Mesendoderm (in vitro differentiated cells): ENCODE measurements at regions not wholly inside any gene's neighbourhood (a gene's known extent, or its start where the extent isn't known, plus 50 kb on each side); places are given as distances from the start of the nearest gene placed in this dataset.

Experiments
- DNase-seq: peaks from one replicate; pipeline ENCODE4 v3.0.0; 2013
- H2AK5ac ChIP-seq: 2 replicates; pipeline ENCODE4 v1.6.1; 2013; ENCODE audit warnings: low read length, inconsistent platforms
- H2BK120ac ChIP-seq: 2 replicates; pipeline ENCODE4 v1.6.1; 2013; ENCODE audit warnings: low read depth, mild to moderate bottlenecking, low read length, moderate library complexity, mixed read lengths
- H2BK15ac ChIP-seq: replicated peaks from 2 replicates; pipeline ENCODE4 v1.6.1; 2013; ENCODE audit warnings: low read depth, mild to moderate bottlenecking, moderate library complexity
- H2BK5ac ChIP-seq: 2 replicates; pipeline ENCODE4 v1.6.1; 2013; ENCODE audit warnings: low read length, inconsistent platforms
- H3K18ac ChIP-seq: 2 replicates; pipeline ENCODE4 v1.6.1; 2013; ENCODE audit warnings: mild to moderate bottlenecking, low read length, mixed read lengths
- H3K23ac ChIP-seq: one replicate; pipeline ENCODE4 v1.6.1; 2013; ENCODE audit warnings: low read length
- H3K27ac ChIP-seq: 2 replicates; pipeline ENCODE4 v1.5.1; 2013; ENCODE audit warnings: low read depth, mild to moderate bottlenecking, inconsistent platforms, low read length, moderate library complexity
- H3K27me3 ChIP-seq: 2 replicates; pipeline ENCODE4 v1.6.1; 2013; ENCODE audit warnings: low read length, control low read depth, mild to moderate bottlenecking, inconsistent platforms; ENCODE audit not compliant: insufficient read depth, poor library complexity
- H3K36me3 ChIP-seq: 2 replicates; pipeline ENCODE4 v1.6.1; 2013; ENCODE audit warnings: low read length, inconsistent platforms; ENCODE audit not compliant: control insufficient read depth, insufficient read depth
- H3K4ac ChIP-seq: one replicate; pipeline ENCODE4 v1.6.1; 2013; ENCODE audit warnings: low read depth, mild to moderate bottlenecking, low read length, moderate library complexity
- H3K4me1 ChIP-seq: 2 replicates; pipeline ENCODE4 v1.6.1; 2013; ENCODE audit warnings: low read depth, low read length, inconsistent platforms; ENCODE audit not compliant: control insufficient read depth
- H3K4me2 ChIP-seq: 2 replicates; pipeline ENCODE4 v1.6.1; 2013; ENCODE audit warnings: low read length
- H3K4me3 ChIP-seq: 2 replicates; pipeline ENCODE4 v1.5.1; 2013; ENCODE audit warnings: mild to moderate bottlenecking, low read length
- H3K56ac ChIP-seq: one replicate; pipeline ENCODE4 v1.6.1; 2013; ENCODE audit warnings: low read length
- H3K79me1 ChIP-seq: 2 replicates; pipeline ENCODE4 v1.6.1; 2013; ENCODE audit warnings: low read length, inconsistent platforms
- H3K79me2 ChIP-seq: 2 replicates; pipeline ENCODE4 v1.6.1; 2013; ENCODE audit warnings: mild to moderate bottlenecking, low read length; ENCODE audit not compliant: control insufficient read depth, insufficient read depth
- H3K9ac ChIP-seq: 2 replicates; pipeline ENCODE4 v1.6.1; 2013; ENCODE audit warnings: low read length, inconsistent platforms
- H4K5ac ChIP-seq: one replicate; pipeline ENCODE4 v1.6.1; 2013; ENCODE audit warnings: low read length
- H4K8ac ChIP-seq: one replicate; pipeline ENCODE4 v1.6.1; 2013; ENCODE audit warnings: low read depth, mild to moderate bottlenecking, control low read depth, low read length, moderate library complexity
- WGBS: extraction: QIAGEN DNeasy Blood & Tissue Kit; methylation state at CpG from one replicate; pipeline ENCODE4 v1.1.7; 2013; ENCODE audit warnings: low lambda C conversion rate, missing lambda C conversion rate; ENCODE audit not compliant: insufficient coverage; ENCODE audit errors: extremely low coverage; 5-methylcytosine and 5-hydroxymethylcytosine counted together

- no peaks in the 10 kb centered on the region for H3K79me1 ChIP-seq
- no peak overlapping the region for H3K23ac ChIP-seq
- no peak overlapping the region for H2BK120ac ChIP-seq
- no peak overlapping the region for H2BK15ac ChIP-seq
- no peak overlapping the region for H3K18ac ChIP-seq
- H2BK5ac ChIP-seq, result no peak overlapping the region
- H3K4me2 ChIP-seq, result no peak overlapping the region
- H2AK5ac ChIP-seq, result no peak overlapping the region
- H3K27me3 ChIP-seq, result no peaks in the 10 kb centered on the region
- no peak overlapping the region for H3K9ac ChIP-seq
- no peak overlapping the region for H4K5ac ChIP-seq
- H3K56ac ChIP-seq, result no peak overlapping the region
- no peak overlapping the region for H3K4me3 ChIP-seq
- no CpG with 5 or more reads among the region's 19 CpGs for WGBS
- no peak for DNase-seq
- H3K79me2 ChIP-seq, result no peaks in the 10 kb centered on the region
- no peak overlapping the region for H4K8ac ChIP-seq
- no peak overlapping the region for H3K4ac ChIP-seq
- H3K36me3 ChIP-seq, result no peaks in the 10 kb centered on the region
- no peaks in the 10 kb centered on the region for H3K4me1 ChIP-seq
- no peak overlapping the region for H3K27ac ChIP-seq
Observed at GRCh38 chrX:545452-545885, 85.1 kb upstream of the SHOX start.

GRCh38 chrX:550514-550913, 80.1 kb upstream of the SHOX start:
- H3K79me2 ChIP-seq, result no peaks in the 10 kb centered on the region
- no peak overlapping the region for H3K27ac ChIP-seq
- no peak overlapping the region for H2BK15ac ChIP-seq
- H4K8ac ChIP-seq, result no peak overlapping the region
- H2BK120ac ChIP-seq, result no peak overlapping the region
- H3K27me3 ChIP-seq, result no peaks in the 10 kb centered on the region
- H3K4me3 ChIP-seq, result no peak overlapping the region
- no peak overlapping the region for H3K4me2 ChIP-seq
- no peak for DNase-seq
- no peak overlapping the region for H4K5ac ChIP-seq
- H3K56ac ChIP-seq, result no peak overlapping the region
- H2AK5ac ChIP-seq, result no peak overlapping the region
- no peak overlapping the region for H2BK5ac ChIP-seq
- H3K79me1 ChIP-seq, result no peaks in the 10 kb centered on the region
- no peaks in the 10 kb centered on the region for H3K4me1 ChIP-seq
- no peak overlapping the region for H3K4ac ChIP-seq
- no peak overlapping the region for H3K18ac ChIP-seq
- no peaks in the 10 kb centered on the region for H3K36me3 ChIP-seq
- WGBS, result 100% methylated on average over 1 of the region's 1 CpG
- no peak overlapping the region for H3K23ac ChIP-seq
- no peak overlapping the region for H3K9ac ChIP-seq

- Histone ChIP-seq H3K56ac (no peak overlapping the region), H3K4ac (no peak overlapping the region), H3K4me3 (no peak overlapping the region), H3K79me2 (no peaks in the 10 kb centered on the region), H3K36me3 (no peaks in the 10 kb centered on the region), H4K8ac (no peak overlapping the region), H3K4me2 (no peak overlapping the region), H2BK5ac (no peak overlapping the region), H3K9ac (no peak overlapping the region), H2AK5ac (no peak overlapping the region), H2BK120ac (no peak overlapping the region), H4K5ac (no peak overlapping the region), H2BK15ac (no peak overlapping the region), H3K27ac (no peak overlapping the region), H3K79me1 (no peaks in the 10 kb centered on the region), H3K4me1 (no peaks in the 10 kb centered on the region), H3K18ac (no peak overlapping the region), H3K27me3 (no peaks in the 10 kb centered on the region), H3K23ac (no peak overlapping the region)
- WGBS, result no CpG with 5 or more reads among the region's 2 CpGs
- no peak for DNase-seq
Observed at GRCh38 chrX:551306-551705, 79.3 kb upstream of the SHOX start.

- Histone ChIP-seq H3K4me2 (no peak overlapping the region), H3K18ac (no peak overlapping the region), H2BK5ac (no peak overlapping the region), H3K36me3 (no peaks in the 10 kb centered on the region), H3K4ac (no peak overlapping the region), H2BK120ac (no peak overlapping the region), H3K27ac (no peak overlapping the region), H3K4me1 (no peaks in the 10 kb centered on the region), H3K79me1 (no peaks in the 10 kb centered on the region), H3K56ac (no peak overlapping the region), H2AK5ac (no peak overlapping the region), H3K9ac (no peak overlapping the region), H4K5ac (no peak overlapping the region), H3K4me3 (no peak overlapping the region), H3K23ac (no peak overlapping the region), H4K8ac (no peak overlapping the region), H2BK15ac (no peak overlapping the region), H3K27me3 (no peaks in the 10 kb centered on the region), H3K79me2 (no peaks in the 10 kb centered on the region)
- WGBS, result no CpG with 5 or more reads among the region's 17 CpGs
- no peak for DNase-seq
Observed at GRCh38 chrX:552496-552895, 78.1 kb upstream of the SHOX start.

GRCh38 chrX:554271-554670, 76.3 kb upstream of the SHOX start:
- H3K27ac ChIP-seq, result no peak overlapping the region
- no peak for DNase-seq
- H3K79me1 ChIP-seq, result no peaks in the 10 kb centered on the region
- H4K5ac ChIP-seq, result no peak overlapping the region
- no peaks in the 10 kb centered on the region for H3K4me1 ChIP-seq
- no peak overlapping the region for H4K8ac ChIP-seq
- H3K27me3 ChIP-seq, result no peaks in the 10 kb centered on the region
- no peak overlapping the region for H3K56ac ChIP-seq
- H2BK15ac ChIP-seq, result no peak overlapping the region
- no peak overlapping the region for H3K18ac ChIP-seq
- no peak overlapping the region for H3K9ac ChIP-seq
- H2BK120ac ChIP-seq, result no peak overlapping the region
- H2AK5ac ChIP-seq, result no peak overlapping the region
- whole genome bisulfite sequencing, result no CpG with 5 or more reads among the region's 21 CpGs
- no peak overlapping the region for H3K4ac ChIP-seq
- H3K4me3 ChIP-seq, result no peak overlapping the region
- H3K23ac ChIP-seq, result no peak overlapping the region
- H2BK5ac ChIP-seq, result no peak overlapping the region
- no peak overlapping the region for H3K4me2 ChIP-seq
- H3K79me2 ChIP-seq, result no peaks in the 10 kb centered on the region
- no peaks in the 10 kb centered on the region for H3K36me3 ChIP-seq
